RWPE1 (cell line): ENCODE measurements at regions not wholly inside any gene's neighbourhood (a gene's known extent, or its start where the extent isn't known, plus 50 kb on each side); places are given as distances from the start of the nearest gene placed in this dataset.

ENCODE experiments used
- CTCF ChIA-PET: fragments of 350-600 bp; sonication (Branson Sonifier 250); formaldehyde crosslinking; extraction: SDS; loops from one replicate; lab custom pipeline; 2021; lab: Yijun Ruan, JAX
- POLR2A ChIA-PET: fragments of 400-600 bp; formaldehyde crosslinking; extraction: SDS; loops from one replicate; lab custom pipeline; 2020; ENCODE audit warnings: antibody characterized with exemption; ENCODE audit not compliant: low non-redundant PET; lab: Yijun Ruan, JAX
- DNase-seq: peaks from one replicate; pipeline ENCODE4 v3.0.0; 2012; ENCODE audit warnings: low spot score
- H3K27ac ChIP-seq: fragments of 450-650 bp; 2 replicates; pipeline ENCODE4 v1.5.1; 2017
- CTCF ChIP-seq: fragments of 450-650 bp; conservative IDR thresholded peaks from 2 replicates; pipeline ENCODE4 v1.5.1; 2017; ENCODE audit warnings: low read depth, mild to moderate bottlenecking

GRCh38 chr20:22529150-22530019, 55.0 kb downstream of the FOXA2 start:
- ChIA-PET CTCF (no interaction called here), POLR2A (no interaction called here)
- no peak for DNase-seq

GRCh38 chr20:22526512-22527012, 57.8 kb downstream of the FOXA2 start:
- no peak for TF ChIP-seq CTCF
- H3K27ac ChIP-seq = no peak overlapping the region
- POLR2A ChIA-PET = no interaction called here
- CTCF ChIA-PET = interaction anchor here (0.6 kb wide), 1 partner anchor 225 kb away, joined by 4 read pairs; no protein-coding TSS in a partner anchor
- no peak for DNase-seq

More at GRCh38 chr20:22529150-22530019, 55.0 kb downstream of the FOXA2 start:
- H3K27ac ChIP-seq = no peak overlapping the region
- TF ChIP-seq CTCF = no peak

GRCh38 chr20:22525821-22526220, 58.6 kb downstream of the FOXA2 start:
- H3K27ac ChIP-seq = no peak overlapping the region
- CTCF ChIA-PET = no interaction called here
- no peak for DNase-seq
- POLR2A ChIA-PET = no interaction called here
- no peak for TF ChIP-seq CTCF

- H3K27ac ChIP-seq = no peak overlapping the region
- TF ChIP-seq CTCF = no peak
- ChIA-PET POLR2A (no interaction called here), CTCF (interaction anchor here (0.6 kb wide), 1 partner anchor 490 kb away, joined by 3 read pairs; no protein-coding TSS in a partner anchor)
- DNase-seq = no peak
These were observed 59.1 kb downstream of the FOXA2 start for GRCh38 chr20:22525069-22525820.

- DNase-seq = no peak
- TF ChIP-seq CTCF = no peak
- no peak overlapping the region for H3K27ac ChIP-seq
- ChIA-PET POLR2A (no interaction called here), CTCF (interaction anchor here (0.6 kb wide), 1 partner anchor 489 kb away, joined by 3 read pairs; no protein-coding TSS in a partner anchor)
These were observed 59.9 kb downstream of the FOXA2 start for GRCh38 chr20:22524393-22525015.
